Activated T-cell treated with anti-CD3 and anti-CD28 coated beads, Interleukin-2, amount 50 U/mL, for 4 hours (primary cell): ENCODE measurements at regions not wholly inside any gene's neighbourhood (a gene's known extent, or its start where the extent isn't known, plus 50 kb on each side); places are given as distances from the start of the nearest gene placed in this dataset.
"Not testable (repeated sequence)": the region's sequence is repeated elsewhere in the genome, so short reads cannot be mapped to it uniquely, and the experiment has no call there.

Experiments used
- ATAC-seq, 2 donors: fragments of 200-7000 bp; cut with Tn5 transposase; one replicate each; pipeline ENCODE4 v1.10.0; 2021
- DNase-seq: peaks from one replicate; pipeline ENCODE4 v3.0.0-alpha.2; 2020
- H3K27me3 Mint-ChIP-seq: one replicate; pipeline ENCODE4 v1.8.0; 2021; ENCODE audit warnings: low read depth, mixed read lengths
- H3K36me3 Mint-ChIP-seq: one replicate; pipeline ENCODE4 v1.8.0; 2022; ENCODE audit warnings: mixed read lengths; ENCODE audit not compliant: insufficient read depth
- H3K4me1 Mint-ChIP-seq: one replicate; pipeline ENCODE4 v1.8.0; 2021; ENCODE audit warnings: low read depth, mixed read lengths
- H3K4me3 Mint-ChIP-seq: one replicate; pipeline ENCODE4 v1.8.0; 2021; ENCODE audit warnings: mild to moderate bottlenecking, moderate library complexity, mixed read lengths
- H3K9me3 Mint-ChIP-seq: one replicate; pipeline ENCODE4 v1.8.0; 2021; ENCODE audit warnings: mixed read lengths

DNA sequence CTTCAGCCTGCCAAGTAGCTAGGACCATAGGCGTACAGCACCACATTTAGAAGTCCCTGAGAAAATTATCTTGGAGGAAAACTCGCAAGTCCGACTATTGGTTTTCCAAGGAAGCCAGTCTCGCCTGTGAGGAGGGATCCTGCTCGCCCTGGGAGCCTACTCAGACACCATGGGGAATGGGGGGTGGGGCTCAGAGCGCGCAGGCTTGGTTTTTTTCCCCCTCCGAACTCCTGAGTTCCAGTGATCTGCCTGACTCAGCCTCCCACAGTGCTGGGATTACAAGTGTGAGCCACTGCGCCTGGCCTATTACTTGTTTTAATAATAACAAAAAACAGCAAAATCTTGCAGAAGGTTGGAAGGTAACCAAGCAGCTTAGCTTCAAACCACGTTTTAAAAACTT lies 153.7 kb downstream of the OR2B2 start:
- Mint-ChIP-seq H3K27me3 (no peaks in the 10 kb centered on the region), H3K9me3 (no peaks in the 10 kb centered on the region), H3K36me3 (no peaks in the 10 kb centered on the region), H3K4me1 (peaks cover 27% of the 10 kb centered on the region), H3K4me3 (no peak overlapping the region)
- no peak for ATAC-seq
- no peak for DNase-seq

- Mint-ChIP-seq H3K4me1 (peaks cover 29% of the 10 kb centered on the region), H3K27me3 (no peaks in the 10 kb centered on the region), H3K9me3 (no peaks in the 10 kb centered on the region), H3K36me3 (no peaks in the 10 kb centered on the region), H3K4me3 (peak overlapping the region; percentile 78)
- DNase-seq: peak; percentile 46
- ATAC-seq: peak; percentile 32 to 42
These were observed 154.9 kb downstream of the OR2B2 start for GRCh38 chr6:27757307-27757706.

DNA sequence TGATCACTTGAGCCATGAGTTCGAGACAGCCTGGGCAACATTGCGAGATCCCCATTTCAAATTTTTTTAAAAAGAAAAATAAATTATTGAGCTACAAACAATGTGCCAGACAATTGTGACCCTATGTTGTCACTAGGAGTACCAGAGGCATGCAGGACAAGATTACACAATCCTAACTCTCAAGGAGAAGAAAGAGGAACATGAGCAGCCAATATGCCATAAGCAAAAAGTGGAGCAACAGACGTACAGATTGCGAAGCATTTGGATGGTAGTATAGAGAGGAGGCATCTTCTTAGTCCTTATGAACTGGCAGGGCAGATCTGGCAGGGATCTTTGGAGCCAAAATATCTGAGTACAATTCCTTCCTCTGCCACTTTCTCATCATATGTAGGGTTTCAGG lies 156.4 kb downstream of the OR2B2 start:
- Mint-ChIP-seq H3K4me3 (no peak overlapping the region), H3K36me3 (no peaks in the 10 kb centered on the region)

DNA sequence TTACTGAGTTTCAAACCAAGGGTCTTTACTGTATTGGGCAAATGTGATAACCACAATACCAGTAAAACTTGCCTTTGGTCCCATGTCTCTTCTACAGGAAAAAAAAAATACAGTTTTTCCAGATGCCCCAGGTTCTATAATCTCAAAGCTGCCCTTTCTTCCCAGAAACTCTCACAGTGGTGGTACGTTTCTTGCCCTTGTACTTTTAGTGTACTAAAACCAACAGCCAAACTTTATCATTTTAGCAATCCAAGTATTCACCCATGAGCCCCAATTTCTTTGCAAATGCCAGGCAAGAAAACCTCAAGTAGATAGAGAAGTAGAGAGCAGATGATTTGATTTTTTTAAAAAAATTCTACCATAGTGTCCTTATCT lies 157.8 kb downstream of the OR2B2 start:
- peak overlapping the region; percentile 86 for H3K4me3 Mint-ChIP-seq
- peaks cover 24% of the 10 kb centered on the region for H3K4me1 Mint-ChIP-seq
- H3K9me3 Mint-ChIP-seq: no peaks in the 10 kb centered on the region
- no peaks in the 10 kb centered on the region for H3K27me3 Mint-ChIP-seq
- no peak for DNase-seq
- ATAC-seq: no peak
- H3K36me3 Mint-ChIP-seq: no peaks in the 10 kb centered on the region

More for the DNA sequence above, 156.4 kb downstream of the OR2B2 start:
- DNase-seq: no peak
- ATAC-seq: no peak
- H3K9me3 Mint-ChIP-seq: no peaks in the 10 kb centered on the region
- H3K4me1 Mint-ChIP-seq: peaks cover 27% of the 10 kb centered on the region
- no peaks in the 10 kb centered on the region for H3K27me3 Mint-ChIP-seq

DNA sequence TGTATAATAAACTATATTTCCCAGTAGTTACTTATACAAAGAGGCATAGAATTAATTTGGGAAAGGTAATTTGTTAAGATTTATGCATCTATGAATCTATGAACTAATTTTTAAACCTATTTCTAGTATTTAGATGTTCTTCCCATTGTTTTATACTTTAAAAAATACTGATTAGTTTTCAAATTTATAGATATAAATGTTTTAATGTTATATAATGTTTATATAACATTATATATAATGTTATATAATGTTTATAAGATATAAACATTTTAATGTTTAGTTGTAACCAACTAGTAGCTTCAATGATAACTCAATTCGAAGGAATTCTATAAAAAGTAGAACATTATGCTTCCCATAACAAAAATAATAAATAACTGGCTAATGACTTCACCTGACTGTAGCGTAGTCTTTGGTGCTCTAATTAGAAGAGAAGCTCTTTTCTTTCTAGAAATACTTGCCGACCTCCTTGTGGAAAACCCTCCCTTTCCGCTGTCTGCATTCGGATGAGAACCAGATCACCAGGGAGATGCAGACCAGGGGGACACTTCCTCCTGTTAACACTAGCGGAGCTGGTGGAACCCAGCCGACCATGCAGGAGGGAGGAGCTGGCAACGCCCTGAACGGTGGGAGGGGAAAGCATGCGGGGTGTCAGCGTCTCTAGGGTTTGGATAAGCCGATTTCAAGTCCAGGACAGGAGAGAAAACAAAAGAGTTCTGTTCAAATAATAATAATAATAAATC lies 158.4 kb downstream of the OR2B2 start:
- peak; percentile 61 to 63 for ATAC-seq
- Mint-ChIP-seq H3K9me3 (no peaks in the 10 kb centered on the region), H3K4me3 (peak overlapping the region; percentile 86), H3K4me1 (peaks cover 24% of the 10 kb centered on the region), H3K36me3 (no peaks in the 10 kb centered on the region), H3K27me3 (no peaks in the 10 kb centered on the region)
- peak; percentile 71 for DNase-seq

- no peaks in the 10 kb centered on the region for H3K9me3 Mint-ChIP-seq
- H3K4me3 Mint-ChIP-seq: peak overlapping the region; percentile 85
- DNase-seq (peak; percentile 28), ATAC-seq (peak; percentile 46 to 50)
- peaks cover 17% of the 10 kb centered on the region for H3K4me1 Mint-ChIP-seq
- peaks cover 2% of the 10 kb centered on the region for H3K27me3 Mint-ChIP-seq
- H3K36me3 Mint-ChIP-seq: no peaks in the 10 kb centered on the region
These were observed 159.9 kb downstream of the OR2B2 start for GRCh38 chr6:27752038-27752885.

DNA sequence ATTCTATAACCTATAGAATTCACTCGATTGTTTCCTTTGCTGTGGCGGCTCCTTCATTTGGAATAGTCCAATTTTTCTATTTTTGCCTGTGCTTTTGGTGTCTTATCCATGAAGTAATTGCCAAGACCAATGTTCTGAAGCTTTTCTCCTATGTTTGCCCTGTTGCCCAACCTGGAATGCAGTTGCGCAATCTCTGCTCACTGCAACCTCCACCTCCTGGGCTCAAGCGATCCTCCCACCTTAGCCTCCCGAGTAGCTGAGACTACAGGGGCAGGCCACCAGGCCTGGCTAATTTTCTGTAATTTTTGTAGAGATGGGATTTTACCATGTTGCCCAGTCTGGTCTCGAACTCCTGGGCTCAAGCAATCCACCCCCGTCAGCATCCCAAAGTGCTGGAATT lies 163.5 kb downstream of the OR2B2 start:
- no peak for DNase-seq
- H3K4me3 Mint-ChIP-seq: no peak overlapping the region
- ATAC-seq: no peak
- peaks cover 12% of the 10 kb centered on the region for H3K27me3 Mint-ChIP-seq
- H3K4me1 Mint-ChIP-seq: peaks cover 4% of the 10 kb centered on the region
- H3K36me3 Mint-ChIP-seq: no peaks in the 10 kb centered on the region
- no peaks in the 10 kb centered on the region for H3K9me3 Mint-ChIP-seq

DNA sequence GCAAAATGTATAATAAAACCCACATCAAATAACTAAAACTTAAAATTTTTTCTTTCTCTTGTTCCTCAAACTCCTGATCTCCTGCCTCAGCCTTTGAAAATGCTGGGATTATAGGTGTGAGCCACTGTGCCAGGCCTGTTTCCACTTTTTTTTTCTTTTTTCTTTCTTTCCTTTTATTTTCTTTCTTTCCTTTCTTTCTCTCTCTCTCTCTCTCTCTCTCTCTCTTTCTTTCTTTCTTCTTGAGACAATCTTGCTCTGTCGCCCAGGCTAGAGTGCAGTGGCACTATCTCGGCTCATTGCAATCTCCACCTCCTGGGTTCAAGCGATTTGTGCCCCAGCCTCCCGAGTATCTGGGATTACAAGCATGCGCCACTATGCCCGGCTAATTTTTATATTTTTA lies 164.6 kb downstream of the OR2B2 start:
- H3K9me3 Mint-ChIP-seq: no peaks in the 10 kb centered on the region
- H3K27me3 Mint-ChIP-seq: peaks cover 21% of the 10 kb centered on the region
- peaks cover 4% of the 10 kb centered on the region for H3K4me1 Mint-ChIP-seq
- DNase-seq: no peak
- no peak overlapping the region for H3K4me3 Mint-ChIP-seq
- no peak for ATAC-seq
- H3K36me3 Mint-ChIP-seq: no peaks in the 10 kb centered on the region

DNA sequence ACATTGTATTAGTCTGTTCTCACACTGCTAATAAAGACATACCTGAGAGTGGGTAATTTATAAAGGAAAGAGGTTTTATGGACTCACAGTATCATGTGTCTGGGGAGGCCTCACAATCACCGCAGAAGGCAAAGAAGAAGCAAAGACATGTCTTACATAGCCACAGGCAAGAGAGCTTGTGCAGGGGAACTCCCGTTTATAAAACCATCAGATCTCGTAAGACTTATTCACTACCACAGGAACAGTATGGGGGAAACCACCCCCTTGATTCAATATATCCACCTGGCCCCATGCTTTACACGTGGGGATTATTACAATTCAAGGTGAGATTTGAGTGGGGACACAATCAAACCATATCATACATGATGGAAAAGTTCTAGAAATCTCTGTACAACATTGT lies 165.3 kb downstream of the OR2B2 start:
- not testable (repeated sequence) for H3K36me3 Mint-ChIP-seq, H3K4me1 Mint-ChIP-seq, DNase-seq, H3K9me3 Mint-ChIP-seq, H3K4me3 Mint-ChIP-seq
- peak; percentile 51 to 66 for ATAC-seq
- peaks cover 21% of the 10 kb centered on the region for H3K27me3 Mint-ChIP-seq

DNA sequence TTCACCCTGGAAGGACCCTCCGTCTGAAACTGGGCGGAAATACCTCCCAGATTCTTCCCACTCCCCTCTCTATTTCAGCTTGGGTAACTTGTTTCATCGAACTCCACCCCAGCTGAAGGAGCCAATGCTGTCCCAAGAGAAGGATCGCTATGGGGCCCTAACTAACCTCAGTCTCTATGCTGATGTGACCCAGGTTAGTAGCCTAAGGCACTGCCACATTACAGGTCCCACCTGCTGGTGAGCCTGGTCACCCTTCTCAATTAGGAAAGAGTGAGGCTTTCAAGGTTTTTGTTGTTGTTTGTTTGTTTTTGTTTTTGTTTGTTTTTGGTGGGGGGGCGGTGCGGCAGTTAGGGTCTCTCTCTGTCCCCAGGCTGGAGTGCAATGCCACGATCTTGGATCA lies 168.4 kb downstream of the OR2B2 start:
- H3K36me3 Mint-ChIP-seq: no peaks in the 10 kb centered on the region
- no peak for DNase-seq
- no peak for ATAC-seq
- H3K27me3 Mint-ChIP-seq: peaks cover 25% of the 10 kb centered on the region
- no peaks in the 10 kb centered on the region for H3K9me3 Mint-ChIP-seq
- no peak overlapping the region for H3K4me3 Mint-ChIP-seq
- H3K4me1 Mint-ChIP-seq: peaks cover 2% of the 10 kb centered on the region

DNA sequence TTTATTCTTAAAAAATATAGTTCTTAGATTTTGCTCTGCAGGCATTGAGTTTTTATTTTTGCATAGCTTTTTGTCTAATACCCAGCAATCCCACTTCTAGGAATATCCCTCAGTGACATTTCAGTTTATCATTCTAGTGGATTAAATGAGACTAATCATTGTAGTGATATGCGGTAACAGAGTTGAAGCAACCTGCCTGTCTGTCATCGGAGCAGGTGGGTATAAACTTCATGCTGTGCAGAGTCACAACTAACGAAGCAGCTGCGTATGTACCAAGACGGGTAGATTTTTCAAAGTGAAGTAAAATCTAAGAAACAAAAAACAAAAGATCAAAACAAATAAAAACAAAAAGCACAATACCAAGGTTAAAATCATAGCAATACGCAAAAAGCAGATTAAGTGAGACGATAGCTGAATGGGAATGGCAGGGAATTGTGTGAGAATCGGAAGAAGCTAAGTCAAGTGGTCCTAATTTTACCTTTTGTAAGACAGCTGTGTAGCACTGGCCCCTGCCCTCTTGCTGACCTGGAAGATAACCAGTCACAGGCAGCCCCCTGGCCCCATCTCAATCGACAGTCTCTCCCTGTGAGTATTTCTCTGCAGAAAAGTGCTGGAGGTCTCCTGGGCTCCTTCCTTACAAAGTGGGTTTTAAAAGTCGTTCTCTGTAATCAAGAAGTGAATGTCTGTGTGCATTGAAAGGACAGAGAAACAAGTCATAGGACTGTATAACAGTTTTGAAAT lies 169.2 kb downstream of the OR2B2 start:
- peaks cover 25% of the 10 kb centered on the region for H3K27me3 Mint-ChIP-seq
- no peak for ATAC-seq
- peaks cover 5% of the 10 kb centered on the region for H3K4me1 Mint-ChIP-seq

DNA sequence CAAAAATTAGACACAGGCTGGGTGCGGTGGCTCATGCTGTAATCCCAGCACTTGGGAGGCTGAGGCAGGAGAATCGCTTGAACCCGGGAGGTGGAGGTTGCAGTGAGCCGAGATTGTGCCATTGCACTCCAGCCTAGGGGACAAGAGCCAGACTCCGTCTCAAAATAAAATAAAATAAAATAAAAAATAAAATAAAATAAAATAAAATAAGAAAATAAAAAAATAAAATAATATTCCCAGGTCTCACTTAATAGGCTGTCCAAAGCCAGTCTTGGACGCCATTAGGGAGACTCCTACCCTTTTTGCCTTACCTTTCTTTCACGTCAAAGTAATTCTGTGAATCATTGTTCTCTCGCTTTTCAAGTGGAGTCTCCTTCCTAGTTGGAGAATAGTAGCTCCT lies 172.3 kb downstream of the OR2B2 start:
- Mint-ChIP-seq H3K4me1 (peaks cover 10% of the 10 kb centered on the region), H3K27me3 (peaks cover 32% of the 10 kb centered on the region)
- H3K9me3 Mint-ChIP-seq, H3K36me3 Mint-ChIP-seq, ATAC-seq, H3K4me3 Mint-ChIP-seq, DNase-seq: not testable (repeated sequence)

More for the DNA sequence above, 169.2 kb downstream of the OR2B2 start:
- H3K4me3 Mint-ChIP-seq: no peak overlapping the region
- peaks cover under 1% of the 10 kb centered on the region for H3K9me3 Mint-ChIP-seq
- no peaks in the 10 kb centered on the region for H3K36me3 Mint-ChIP-seq
- no peak for DNase-seq

GRCh38 chr6:27736686-27737085 lies 175.5 kb downstream of the OR2B2 start:
- H3K9me3 Mint-ChIP-seq: peaks cover 4% of the 10 kb centered on the region
- DNase-seq (no peak), ATAC-seq (no peak)
- no peak overlapping the region for H3K4me3 Mint-ChIP-seq
- peaks cover 21% of the 10 kb centered on the region for H3K27me3 Mint-ChIP-seq
- peaks cover 10% of the 10 kb centered on the region for H3K4me1 Mint-ChIP-seq
- H3K36me3 Mint-ChIP-seq: no peaks in the 10 kb centered on the region

DNA sequence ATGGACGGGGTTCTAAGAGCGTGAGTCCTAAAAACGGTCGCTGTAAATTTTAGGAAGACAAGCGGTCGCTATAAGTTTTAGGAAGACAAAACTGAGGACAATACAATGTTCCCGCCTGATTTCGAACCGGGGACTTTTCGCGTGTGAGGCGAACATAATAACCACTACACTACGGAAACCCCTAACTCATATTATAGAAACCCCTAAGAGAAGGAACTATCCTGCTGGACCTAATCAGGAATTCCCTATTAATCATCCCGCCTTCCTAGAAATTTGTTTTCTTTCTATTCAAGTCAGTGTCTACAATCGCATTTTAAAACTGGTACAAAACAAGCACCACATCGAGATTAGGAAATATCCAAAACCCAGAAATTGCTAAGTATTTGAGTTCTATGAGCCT lies 183.8 kb downstream of the OR2B2 start:
- Mint-ChIP-seq H3K27me3 (peaks cover 56% of the 10 kb centered on the region), H3K4me3 (no peak overlapping the region), H3K4me1 (no peaks in the 10 kb centered on the region), H3K9me3 (no peaks in the 10 kb centered on the region), H3K36me3 (no peaks in the 10 kb centered on the region)
- ATAC-seq (no peak), DNase-seq (no peak)
